H1 (cell line): ENCODE measurements at regions not wholly inside any gene's neighbourhood (a gene's known extent, or its start where the extent isn't known, plus 50 kb on each side); places are given as distances from the start of the nearest gene placed in this dataset.

Experiments
- CTCF ChIA-PET: fragments of 300-600 bp; sonication (Branson Sonifier 250); formaldehyde crosslinking; loops from one replicate; lab custom pipeline; 2021; ENCODE audit not compliant: partially characterized antibody; lab: Charles Lee
- POLR2A ChIA-PET: fragments of 300-600 bp; sonication (Branson Sonifier 250); formaldehyde crosslinking; loops from one replicate; lab custom pipeline; 2021; ENCODE audit warnings: inconsistent platforms; ENCODE audit not compliant: partially characterized antibody; lab: Charles Lee
- DNase-seq, 2 experiments: peaks; one replicate each; pipeline versions ENCODE4 v3.0.0 to v3.0.0-alpha.2; 2010 to 2022; ENCODE audit warnings: low spot score in 2 of 2, low read depth in 1 of 2, mixed read lengths in 1 of 2
- FAIRE-seq: peaks from 2 replicates; lab custom pipeline; 2011; peaks lifted over from hg19 to GRCh38; lab: Jason Lieb, UNC
- H2AFZ ChIP-seq: 2 replicates; pipeline ENCODE4 v1.8.1; 2012; ENCODE audit warnings: low read length, inconsistent platforms
- H2AK5ac ChIP-seq: 2 replicates; pipeline ENCODE4 v1.6.1; 2013; ENCODE audit warnings: low read depth, low read length
- H2BK120ac ChIP-seq: replicated peaks from 2 replicates; pipeline ENCODE3; 2013; ENCODE audit warnings: low read depth, low read length, inconsistent platforms
- H2BK12ac ChIP-seq: 2 replicates; pipeline ENCODE4 v1.6.1; 2013; ENCODE audit warnings: low read depth, low read length
- H2BK15ac ChIP-seq: 2 replicates; pipeline ENCODE4 v1.6.1; 2013; ENCODE audit warnings: low read length
- H2BK20ac ChIP-seq: 2 replicates; pipeline ENCODE4 v1.6.1; 2013; ENCODE audit warnings: low read length
- H2BK5ac ChIP-seq: 2 replicates; pipeline ENCODE4 v1.6.1; 2013; ENCODE audit warnings: low read depth, low read length
- H3K14ac ChIP-seq: 2 replicates; pipeline ENCODE4 v1.6.1; 2013; ENCODE audit warnings: inconsistent platforms; ENCODE audit not compliant: insufficient read length
- H3K18ac ChIP-seq: 2 replicates; pipeline ENCODE4 v1.6.1; 2013; ENCODE audit warnings: low read length; ENCODE audit errors: extremely low read depth
- H3K23ac ChIP-seq: 2 replicates; pipeline ENCODE4 v1.6.1; 2013; ENCODE audit warnings: inconsistent platforms; ENCODE audit not compliant: insufficient read length
- H3K23me2 ChIP-seq: 2 replicates; pipeline ENCODE4 v1.6.1; 2013; ENCODE audit warnings: low read depth, low read length
- H3K27ac ChIP-seq: 2 replicates; pipeline ENCODE4 v1.6.1; 2011; ENCODE audit warnings: low read depth, low read length, inconsistent platforms
- H3K27me3 ChIP-seq, 4 experiments: replicated peaks in 1 of 4; 1 replicate in 1 of 4; 2 replicates in 3 of 4; pipeline versions ENCODE4 v1.6.1 to v1.8.1; 2011 to 2013; ENCODE audit warnings: low read length in 3 of 4, mild to moderate bottlenecking in 3 of 4, inconsistent platforms in 2 of 4, mixed read lengths in 2 of 4, moderate library complexity in 1 of 4; ENCODE audit not compliant: control insufficient read depth in 3 of 4, insufficient read depth in 3 of 4; ENCODE audit errors: extremely low read depth in 1 of 4
- H3K36me3 ChIP-seq, 4 experiments: 2 replicates each; pipeline versions ENCODE4 v1.6.1 to v1.8.1; 2011 to 2013; ENCODE audit warnings: mild to moderate bottlenecking in 4 of 4, low read length in 3 of 4, moderate library complexity in 2 of 4, control low read depth in 1 of 4, inconsistent platforms in 1 of 4; ENCODE audit not compliant: insufficient read depth in 4 of 4, control insufficient read depth in 2 of 4
- H3K4ac ChIP-seq: replicated peaks from 2 replicates; pipeline ENCODE3; 2013; ENCODE audit warnings: low read length, low read depth, mixed read lengths, inconsistent platforms; ENCODE audit not compliant: insufficient read length
- H3K4me1 ChIP-seq, 4 experiments: replicated peaks in 1 of 4; 1 replicate in 1 of 4; 2 replicates in 3 of 4; pipeline versions ENCODE4 v1.6.1 to v1.8.1; 2011 to 2013; ENCODE audit warnings: low read length in 3 of 4, inconsistent platforms in 2 of 4, mixed read lengths in 1 of 4; ENCODE audit not compliant: insufficient read depth in 4 of 4, control insufficient read depth in 3 of 4
- H3K4me2 ChIP-seq, 2 experiments: 2 replicates each; pipeline versions ENCODE4 v1.6.1 to v1.8.1; 2011 to 2013; ENCODE audit warnings: low read depth in 2 of 2, low read length in 2 of 2, control low read depth in 1 of 2, inconsistent platforms in 1 of 2, mild to moderate bottlenecking in 1 of 2; ENCODE audit not compliant: insufficient read depth in 1 of 2
- H3K4me3 ChIP-seq, 4 experiments: fragments of 200-600, 300-600 bp in 1 of 4; sonication (generic), shearing (Covaris generic), sonication (Bioruptor Twin) in 1 of 4; 2 replicates each; pipeline versions ENCODE4 v1.5.1 to v1.8.1; 2011 to 2016; ENCODE audit warnings: low read length in 4 of 4, low read depth in 3 of 4, control low read depth in 2 of 4, inconsistent platforms in 2 of 4, mild to moderate bottlenecking in 2 of 4, mixed read lengths in 1 of 4, moderate library complexity in 1 of 4; ENCODE audit not compliant: insufficient read depth in 2 of 4; ENCODE audit errors: extremely low read depth in 1 of 4
- H3K56ac ChIP-seq: replicated peaks from 2 replicates; pipeline ENCODE3; 2013; ENCODE audit warnings: low read depth, mild to moderate bottlenecking, mixed read lengths, low read length, inconsistent platforms; ENCODE audit not compliant: insufficient read length
- H3K79me1 ChIP-seq: 2 replicates; pipeline ENCODE4 v1.6.1; 2013; ENCODE audit warnings: low read depth, low read length, control low read depth
- H3K79me2 ChIP-seq, 2 experiments: 2 replicates each; pipeline versions ENCODE4 v1.6.1 to v1.8.1; 2012 to 2013; ENCODE audit warnings: low read length in 2 of 2, mild to moderate bottlenecking in 2 of 2, inconsistent platforms in 1 of 2; ENCODE audit not compliant: insufficient read depth in 2 of 2, control insufficient read depth in 1 of 2
- H3K9ac ChIP-seq, 4 experiments: replicated peaks in 1 of 4; 1 replicate in 1 of 4; 2 replicates in 3 of 4; pipeline versions ENCODE4 v1.6.1 to v1.8.1; 2011 to 2013; ENCODE audit warnings: low read depth in 3 of 4, low read length in 3 of 4, control low read depth in 2 of 4, mild to moderate bottlenecking in 2 of 4, moderate library complexity in 2 of 4, inconsistent platforms in 1 of 4; ENCODE audit errors: extremely low read depth in 1 of 4
- H3K9me3 ChIP-seq, 2 experiments: 2 replicates each; pipeline versions ENCODE4 v1.6.1 to v1.8.1; 2012 to 2013; ENCODE audit warnings: mild to moderate bottlenecking in 2 of 2, moderate library complexity in 2 of 2, control low read depth in 1 of 2, inconsistent platforms in 1 of 2, low read depth in 1 of 2, low read length in 1 of 2, mixed read lengths in 1 of 2; ENCODE audit not compliant: insufficient read depth in 2 of 2
- H4K20me1 ChIP-seq, 2 experiments: replicated peaks in 1 of 2; 2 replicates each; pipeline versions ENCODE3 to v1.8.1; 2011 to 2013; ENCODE audit warnings: inconsistent platforms in 2 of 2, low read length in 2 of 2, mild to moderate bottlenecking in 1 of 2; ENCODE audit not compliant: insufficient read depth in 2 of 2, control insufficient read depth in 1 of 2
- H4K5ac ChIP-seq: 2 replicates; pipeline ENCODE4 v1.6.1; 2013; ENCODE audit warnings: low read length, low read depth, mixed read lengths, inconsistent platforms; ENCODE audit not compliant: insufficient read length
- H4K8ac ChIP-seq: 2 replicates; pipeline ENCODE4 v1.8.0; 2013; ENCODE audit warnings: mild to moderate bottlenecking, moderate library complexity, low read length, inconsistent platforms; ENCODE audit not compliant: insufficient read depth; ENCODE audit errors: extremely low read depth
- H4K91ac ChIP-seq: replicated peaks from 2 replicates; pipeline ENCODE3; 2013; ENCODE audit warnings: low read length, mixed read lengths, inconsistent platforms; ENCODE audit not compliant: insufficient read length
- BCL11A ChIP-seq, 2 experiments: IDR thresholded peaks; one replicate each; pipeline ENCODE4 v1.6.1; 2011; ENCODE audit warnings: low read depth in 2 of 2, low read length in 2 of 2, mild to moderate bottlenecking in 2 of 2
- CEBPB ChIP-seq: IDR thresholded peaks from 2 replicates; pipeline ENCODE4 v1.6.1; 2012; ENCODE audit warnings: low read depth, low read length
- HDAC2 ChIP-seq, 2 experiments: fragments of 300-600 bp in 1 of 2; sonication (generic) in 1 of 2; IDR thresholded peaks; 2 replicates each; pipeline ENCODE4 v1.6.1; 2011 to 2012; ENCODE audit warnings: low read depth in 2 of 2, low read length in 2 of 2, mild to moderate bottlenecking in 2 of 2, moderate library complexity in 2 of 2, borderline replicate concordance in 1 of 2, inconsistent platforms in 1 of 2
- JUND ChIP-seq: IDR thresholded peaks from 2 replicates; pipeline ENCODE4 v1.6.1; 2011; ENCODE audit warnings: mild to moderate bottlenecking, improper control_type of control experiment, low read length
- KDM5A ChIP-seq: fragments of 200-600 bp; IDR thresholded peaks from 2 replicates; pipeline ENCODE4 v1.7.1; 2012; ENCODE audit warnings: mild to moderate bottlenecking, low read length, inconsistent platforms, mixed read lengths
- POU5F1 ChIP-seq: IDR thresholded peaks from 2 replicates; pipeline ENCODE4 v1.6.1; 2011; ENCODE audit warnings: low read depth, mild to moderate bottlenecking, low read length, moderate library complexity
- RFX5 ChIP-seq: IDR thresholded peaks from 2 replicates; pipeline ENCODE4 v1.6.1; 2011; ENCODE audit warnings: low read depth, low read length, improper control_type of control experiment, borderline replicate concordance
- SIRT6 ChIP-seq: IDR thresholded peaks from one replicate; pipeline ENCODE4 v1.7.1; 2012; ENCODE audit warnings: low read length, inconsistent platforms
- SP1 ChIP-seq: IDR thresholded peaks from 2 replicates; pipeline ENCODE4 v1.6.1; 2011; ENCODE audit warnings: low read depth, low read length
- SP2 ChIP-seq: IDR thresholded peaks from 2 replicates; pipeline ENCODE4 v1.6.1; 2012; ENCODE audit warnings: mild to moderate bottlenecking, low read length, inconsistent platforms
- TCF12 ChIP-seq: IDR thresholded peaks from 2 replicates; pipeline ENCODE4 v1.6.1; 2011; ENCODE audit warnings: low read depth, mild to moderate bottlenecking, low read length
- TEAD4 ChIP-seq: IDR thresholded peaks from 2 replicates; pipeline ENCODE4 v1.6.1; 2012; ENCODE audit warnings: low read depth, low read length, inconsistent platforms, mixed read lengths
- ZNF274 ChIP-seq: IDR thresholded peaks from 2 replicates; pipeline ENCODE4 v1.7.0; 2012; ENCODE audit warnings: low read length, borderline replicate concordance; ENCODE audit errors: extremely low read depth
- WGBS, 2 experiments: shearing (Covaris generic) in 1 of 2; methylation state at CpG; one replicate each; pipeline versions ENCODE4 v1.1.6 to v1.1.7; 2013 to 2015; ENCODE audit warnings: low lambda C conversion rate in 2 of 2, mixed read lengths in 2 of 2, inconsistent platforms in 1 of 2, low coverage in 1 of 2, missing lambda C conversion rate in 1 of 2; ENCODE audit not compliant: insufficient replicate concordance in 2 of 2, insufficient coverage in 1 of 2, insufficient read length in 1 of 2; ENCODE audit errors: extremely low coverage in 1 of 2, missing lambda C conversion rate in 1 of 2; 5-methylcytosine and 5-hydroxymethylcytosine counted together
- TF ChIP-seq, protein P1 (sequence below): IDR thresholded peaks from 2 replicates; pipeline ENCODE4 v1.6.1; 2011; ENCODE audit warnings: low read depth, mild to moderate bottlenecking, low read length; ENCODE audit not compliant: insufficient read depth

GRCh38 chr3:101077361-101078011 is 84.3 kb upstream of the ABI3BP start:
- H3K56ac ChIP-seq, result no peak overlapping the region
- H3K4me3 ChIP-seq, result no peak overlapping the region
- POLR2A ChIA-PET, result no interaction called here
- no peak overlapping the region for H2BK12ac ChIP-seq
- no peak overlapping the region for H3K18ac ChIP-seq
- H2BK20ac ChIP-seq, result no peak overlapping the region
- no peak overlapping the region for H3K4me2 ChIP-seq
- H2BK5ac ChIP-seq, result no peak overlapping the region
- TF ChIP-seq SP1 (no peak), TCF12 (no peak), CEBPB (no peak), BCL11A (IDR thresholded peaks at IDR 0.05; ENCODE audit: low read depth in 2 of 2, low read length in 2 of 2) (no peak), JUND (no peak), HDAC2 (IDR thresholded peaks at IDR 0.05; ENCODE audit: borderline replicate concordance in 1 of 2, low read depth in 2 of 2, low read length in 2 of 2) (no peak), SP2 (no peak), KDM5A (no peak), RFX5 (no peak), ZNF274 (no peak), SIRT6 (no peak), POU5F1 (no peak), TEAD4 (no peak)
- TF ChIP-seq, protein P1, sequence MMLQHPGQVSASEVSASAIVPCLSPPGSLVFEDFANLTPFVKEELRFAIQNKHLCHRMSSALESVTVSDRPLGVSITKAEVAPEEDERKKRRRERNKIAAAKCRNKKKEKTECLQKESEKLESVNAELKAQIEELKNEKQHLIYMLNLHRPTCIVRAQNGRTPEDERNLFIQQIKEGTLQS, result no peak
- TF ChIP-seq, all 59 proteins: peak for 0
- Histone ChIP-seq H2BK120ac (no peak overlapping the region), H3K36me3 (no peaks in the 10 kb centered on the region), H3K27me3 (no peaks in the 10 kb centered on the region), H2BK15ac (no peak overlapping the region), H2AFZ (no peak overlapping the region), H4K91ac (no peak overlapping the region), H3K23me2 (no peaks in the 10 kb centered on the region), H4K20me1 (no peaks in the 10 kb centered on the region), H3K27ac (no peak overlapping the region), H3K14ac (no peak overlapping the region), H3K79me1 (no peaks in the 10 kb centered on the region), H3K9me3 (no peaks in the 10 kb centered on the region; a peak in 1 of 4 replicates), H2AK5ac (no peak overlapping the region), H3K4me1 (no peaks in the 10 kb centered on the region), H3K79me2 (no peaks in the 10 kb centered on the region), H3K4ac (no peak overlapping the region), H3K9ac (no peak overlapping the region), H4K8ac (no peak overlapping the region), H3K23ac (no peak overlapping the region), H4K5ac (no peak overlapping the region)
- CTCF ChIA-PET, result interaction anchor here (1.0 kb wide), 1 partner anchor 119 kb away, joined by 5 read pairs; no protein-coding TSS in a partner anchor
- 75% methylated on average over 3 of the region's 3 CpGs; no CpG with 5 or more reads in 1 of the 2 experiments for WGBS, 2 experiments
- DNase-seq, result no peak
- no peak for FAIRE-seq
